CD4-positive, alpha-beta T cell treated with Interleukin-10 for 1 hour (primary cell): ENCODE measurements at regions not wholly inside any gene's neighbourhood (a gene's known extent, or its start where the extent isn't known, plus 50 kb on each side); places are given as distances from the start of the nearest gene placed in this dataset.
"Not testable (repeated sequence)": the region's sequence is repeated elsewhere in the genome, so short reads cannot be mapped to it uniquely, and the experiment has no call there.

Experiments used
- DNase-seq: peaks from one replicate; pipeline ENCODE4 v3.0.0-alpha.2; 2020

- no peak for DNase-seq
These were observed 217.1 kb downstream of the SLC4A3 start for GRCh38 chr2:219844401-219845091.

- no peak for DNase-seq
These were observed 221.5 kb downstream of the SLC4A3 start for GRCh38 chr2:219848882-219849281.

- DNase-seq = no peak
These were observed 223.7 kb downstream of the SLC4A3 start for GRCh38 chr2:219851169-219851568.

- no peak for DNase-seq
These were observed 224.5 kb downstream of the SLC4A3 start for GRCh38 chr2:219851801-219852481.

- DNase-seq = no peak
These were observed 225.2 kb downstream of the SLC4A3 start for GRCh38 chr2:219852626-219853025.

GRCh38 chr2:219856602-219857001 lies 229.2 kb downstream of the SLC4A3 start:
- DNase-seq = no peak

- no peak for DNase-seq
These were observed 230.3 kb downstream of the SLC4A3 start for GRCh38 chr2:219857751-219858150.

- no peak for DNase-seq
These were observed 233.9 kb downstream of the SLC4A3 start for GRCh38 chr2:219861307-219861706.

GRCh38 chr2:219864154-219864553 lies 236.7 kb downstream of the SLC4A3 start:
- no peak for DNase-seq

- no peak for DNase-seq
These were observed 241.2 kb downstream of the SLC4A3 start for GRCh38 chr2:219868635-219869034.

GRCh38 chr2:219870041-219870440 lies 242.6 kb downstream of the SLC4A3 start:
- no peak for DNase-seq

GRCh38 chr2:219871351-219871750 lies 243.9 kb downstream of the SLC4A3 start:
- no peak for DNase-seq

- no peak for DNase-seq
These were observed 247.6 kb downstream of the SLC4A3 start for GRCh38 chr2:219875036-219875435.

- not testable (repeated sequence) for DNase-seq
These were observed 248.6 kb downstream of the SLC4A3 start for GRCh38 chr2:219875986-219876385.

- no peak for DNase-seq
These were observed 249.5 kb downstream of the SLC4A3 start for GRCh38 chr2:219876931-219877330.

GRCh38 chr2:219877728-219878127 lies 250.3 kb downstream of the SLC4A3 start:
- no peak for DNase-seq

- DNase-seq = no peak
These were observed 251.1 kb downstream of the SLC4A3 start for GRCh38 chr2:219878516-219878915.

GRCh38 chr2:219881851-219882250 lies 254.4 kb downstream of the SLC4A3 start:
- no peak for DNase-seq

- DNase-seq = no peak
These were observed 259.2 kb downstream of the SLC4A3 start for GRCh38 chr2:219886615-219887014.

- DNase-seq = no peak
These were observed 260.4 kb downstream of the SLC4A3 start for GRCh38 chr2:219887870-219888269.

- DNase-seq = no peak
These were observed 266.1 kb downstream of the SLC4A3 start for GRCh38 chr2:219893541-219893940.

GRCh38 chr2:219897456-219897855 lies 270.0 kb downstream of the SLC4A3 start:
- no peak for DNase-seq

- DNase-seq = no peak
These were observed 273.7 kb downstream of the SLC4A3 start for GRCh38 chr2:219901155-219901554.

GRCh38 chr2:219902891-219903552 lies 275.6 kb downstream of the SLC4A3 start:
- DNase-seq = no peak
